NB4 (cell line): ENCODE measurements at regions not wholly inside any gene's neighbourhood (a gene's known extent, or its start where the extent isn't known, plus 50 kb on each side); places are given as distances from the start of the nearest gene placed in this dataset.

ENCODE experiments used
- CTCF ChIP-seq: IDR thresholded peaks from one replicate; pipeline ENCODE4 v1.5.1; 2012; ENCODE audit warnings: low read depth, low read length
- POLR2A ChIP-seq: IDR thresholded peaks from 2 replicates; pipeline ENCODE4 v1.6.1; 2011; ENCODE audit warnings: mild to moderate bottlenecking; ENCODE audit not compliant: insufficient read length; ENCODE audit errors: extremely low read depth

GRCh38 chr6:1091900-1092299 is 220.0 kb upstream of the FOXQ1 start:
- TF ChIP-seq CTCF (no peak), POLR2A (no peak)
